SU-DHL-6 (cell line): ENCODE measurements at regions not wholly inside any gene's neighbourhood (a gene's known extent, or its start where the extent isn't known, plus 50 kb on each side); places are given as distances from the start of the nearest gene placed in this dataset.

Experiments
- H2AFZ ChIP-seq: fragments of 200-600 bp; sonication (generic); 2 replicates; pipeline ENCODE4 v1.6.1; 2014; ENCODE audit warnings: low read depth, mild to moderate bottlenecking, moderate library complexity, mixed read lengths, antibody characterized with exemption, low read length; ENCODE audit not compliant: severe bottlenecking
- H3F3A ChIP-seq: fragments of 200-600 bp; shearing (Covaris generic); 2 replicates; pipeline ENCODE4 v1.6.0; 2016; ENCODE audit warnings: antibody characterized with exemption, mild to moderate bottlenecking; ENCODE audit not compliant: insufficient read depth
- H3K27ac ChIP-seq: fragments of 200-600 bp; sonication (generic); 2 replicates; pipeline ENCODE4 v1.5.1; 2016; ENCODE audit warnings: low read depth, mild to moderate bottlenecking, low read length, moderate library complexity, mixed read lengths
- H3K27me3 ChIP-seq: fragments of 200-600 bp; sonication (generic), shearing (Covaris generic); 2 replicates; pipeline ENCODE4 v1.6.0; 2014; ENCODE audit warnings: mild to moderate bottlenecking, low read length
- H3K36me3 ChIP-seq: fragments of 200-600 bp; sonication (generic); 2 replicates; pipeline ENCODE4 v1.6.1; 2014; ENCODE audit warnings: mild to moderate bottlenecking, low read length, mixed read lengths
- H3K4me2 ChIP-seq: fragments of 300-600, 200-600 bp; shearing (Covaris generic), sonication (generic); 2 replicates; pipeline ENCODE4 v1.6.0; 2014; ENCODE audit warnings: low read length, low read depth, mild to moderate bottlenecking; ENCODE audit not compliant: poor library complexity, severe bottlenecking
- H3K4me3 ChIP-seq: fragments of 200-600 bp; sonication (generic); 2 replicates; pipeline ENCODE4 v1.5.1; 2014; ENCODE audit warnings: antibody characterized with exemption, low read length, mild to moderate bottlenecking, mixed read lengths; ENCODE audit not compliant: insufficient read depth, poor library complexity, severe bottlenecking
- H3K79me2 ChIP-seq: fragments of 200-600 bp; sonication (generic); 2 replicates; pipeline ENCODE4 v1.6.1; 2014; ENCODE audit warnings: mild to moderate bottlenecking, low read length, moderate library complexity; ENCODE audit not compliant: insufficient read depth
- H3K9ac ChIP-seq: fragments of 200-600 bp; sonication (generic); 2 replicates; pipeline ENCODE4 v1.7.0; 2014; ENCODE audit warnings: mild to moderate bottlenecking, low read length
- H3K9me2 ChIP-seq: fragments of 200-600 bp; sonication (generic); replicated peaks from 2 replicates; pipeline ENCODE4 v1.6.1; 2014; ENCODE audit warnings: low read length; ENCODE audit not compliant: insufficient read depth
- H3K9me3 ChIP-seq: fragments of 200-600 bp; sonication (generic); 2 replicates; pipeline ENCODE4 v1.6.1; 2014; ENCODE audit warnings: low read length, mixed read lengths; ENCODE audit not compliant: insufficient read depth
- H4K20me1 ChIP-seq: fragments of 200-600 bp; sonication (generic); 2 replicates; pipeline ENCODE4 v1.6.1; 2014; ENCODE audit warnings: low read depth, mild to moderate bottlenecking, antibody characterized with exemption, low read length, moderate library complexity, mixed read lengths
- CTCF ChIP-seq: fragments of 200-600 bp; sonication (generic); IDR thresholded peaks from one replicate; pipeline ENCODE4 v1.5.1; 2017; ENCODE audit warnings: antibody characterized with exemption, mild to moderate bottlenecking, low read length, moderate library complexity; ENCODE audit not compliant: insufficient read depth, poor library complexity, severe bottlenecking
- EZH2phosphoT487 ChIP-seq: fragments of 200-600 bp; sonication (generic), shearing (Covaris generic); conservative IDR thresholded peaks from 2 replicates; pipeline ENCODE4 v1.6.1; 2018; ENCODE audit warnings: mild to moderate bottlenecking, antibody characterized with exemption, low read length, moderate library complexity, mixed read lengths

GRCh38 chr5:56487528-56488115 lies 254.5 kb upstream of the ANKRD55 start:
- Histone ChIP-seq H4K20me1 (no peaks in the 10 kb centered on the region), H3K9me2 (no peaks in the 10 kb centered on the region), H3K36me3 (no peaks in the 10 kb centered on the region), H3K9ac (no peak overlapping the region), H3K4me3 (no peak overlapping the region), H3K27me3 (no peaks in the 10 kb centered on the region), H3K27ac (no peak overlapping the region), H3K4me2 (no peak overlapping the region), H3F3A (no peaks in the 10 kb centered on the region), H3K9me3 (no peaks in the 10 kb centered on the region), H3K79me2 (no peaks in the 10 kb centered on the region), H2AFZ (no peak overlapping the region)
- TF ChIP-seq CTCF = no peak
- TF ChIP-seq EZH2phosphoT487 = no peak

- no peak overlapping the region for H3K4me3 ChIP-seq
- no peaks in the 10 kb centered on the region for H4K20me1 ChIP-seq
- no peak overlapping the region for H3K4me2 ChIP-seq
- H3F3A ChIP-seq = no peaks in the 10 kb centered on the region
- no peak overlapping the region for H2AFZ ChIP-seq
- H3K36me3 ChIP-seq = no peaks in the 10 kb centered on the region
- no peak for TF ChIP-seq EZH2phosphoT487
- no peak for TF ChIP-seq CTCF
- no peaks in the 10 kb centered on the region for H3K79me2 ChIP-seq
- no peaks in the 10 kb centered on the region for H3K27me3 ChIP-seq
- no peak overlapping the region for H3K27ac ChIP-seq
- no peak overlapping the region for H3K9ac ChIP-seq
- no peaks in the 10 kb centered on the region for H3K9me3 ChIP-seq
- no peaks in the 10 kb centered on the region for H3K9me2 ChIP-seq
Observed at GRCh38 chr5:56482363-56482762, 249.2 kb upstream of the ANKRD55 start.

GRCh38 chr5:56481428-56482357 lies 248.6 kb upstream of the ANKRD55 start:
- Histone ChIP-seq H3K4me2 (peak overlapping the region; percentile 36), H3K27ac (no peak overlapping the region), H2AFZ (peak overlapping the region; percentile 35), H3K9ac (no peak overlapping the region), H3K9me2 (no peaks in the 10 kb centered on the region), H3F3A (no peaks in the 10 kb centered on the region), H4K20me1 (no peaks in the 10 kb centered on the region), H3K9me3 (no peaks in the 10 kb centered on the region), H3K27me3 (no peaks in the 10 kb centered on the region), H3K79me2 (no peaks in the 10 kb centered on the region), H3K4me3 (no peak overlapping the region), H3K36me3 (no peaks in the 10 kb centered on the region)
- TF ChIP-seq EZH2phosphoT487 (no peak), CTCF (no peak)
